Activated naive CD8-positive, alpha-beta T cell treated with anti-CD3 and anti-CD28 coated beads, Interleukin-2, amount 50 U/mL, for 24 hours (primary cell): ENCODE measurements at regions not wholly inside any gene's neighbourhood (a gene's known extent, or its start where the extent isn't known, plus 50 kb on each side); places are given as distances from the start of the nearest gene placed in this dataset.

Experiments
- ATAC-seq: fragments of 150-1000 bp; cut with Tn5 transposase; one replicate; pipeline ENCODE4 v1.10.0; 2021
- DNase-seq: peaks from one replicate; pipeline ENCODE4 v3.0.0; 2021
- H3K27ac Mint-ChIP-seq: one replicate; pipeline ENCODE4 v1.8.0; 2021; ENCODE audit warnings: mild to moderate bottlenecking, mixed read lengths
- H3K27me3 Mint-ChIP-seq: one replicate; pipeline ENCODE4 v1.8.0; 2021; ENCODE audit warnings: mixed read lengths
- H3K36me3 Mint-ChIP-seq: one replicate; pipeline ENCODE4 v1.8.0; 2021; ENCODE audit warnings: low read depth, mixed read lengths
- H3K4me1 Mint-ChIP-seq: one replicate; pipeline ENCODE4 v1.8.0; 2021; ENCODE audit warnings: mixed read lengths
- H3K4me3 Mint-ChIP-seq: one replicate; pipeline ENCODE4 v1.8.0; 2021; ENCODE audit warnings: mild to moderate bottlenecking, moderate library complexity, mixed read lengths
- H3K9me3 Mint-ChIP-seq: one replicate; pipeline ENCODE4 v1.8.0; 2021; ENCODE audit warnings: mixed read lengths

DNA sequence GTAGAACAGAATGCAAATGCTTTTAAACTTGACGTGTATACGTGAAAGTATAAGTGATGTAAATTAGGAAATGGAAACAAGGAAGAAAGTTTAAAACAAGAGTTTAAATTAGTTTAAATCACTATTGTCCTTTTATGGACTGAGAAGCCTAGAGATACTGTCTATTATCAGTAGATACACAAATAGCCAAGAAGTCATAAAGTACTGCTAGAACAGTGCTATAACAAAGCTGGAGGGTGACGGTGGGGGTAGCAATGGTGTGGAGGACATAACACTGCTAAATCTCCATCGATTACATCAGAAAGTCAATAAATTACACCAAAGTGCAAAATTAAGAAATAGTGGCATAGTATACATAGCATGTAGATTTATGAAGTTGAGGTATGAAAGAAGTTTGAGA lies 50.1 kb upstream of the CAV2 start:
- no peaks in the 10 kb centered on the region for H3K9me3 Mint-ChIP-seq
- DNase-seq (no peak), ATAC-seq (no peak)
- H3K27me3 Mint-ChIP-seq = peaks cover 14% of the 10 kb centered on the region
- H3K4me1 Mint-ChIP-seq = no peaks in the 10 kb centered on the region
- no peaks in the 10 kb centered on the region for H3K36me3 Mint-ChIP-seq
- no peak overlapping the region for H3K27ac Mint-ChIP-seq
- no peak overlapping the region for H3K4me3 Mint-ChIP-seq
